NCI-H187 (cell line): ENCODE measurements at regions not wholly inside any gene's neighbourhood (a gene's known extent, or its start where the extent isn't known, plus 50 kb on each side); places are given as distances from the start of the nearest gene placed in this dataset.

Experiments used
- DNase-seq, 2 experiments: peaks; one replicate each; lab custom pipeline; 2025; lab: John Stamatoyannopoulos, UW

DNA sequence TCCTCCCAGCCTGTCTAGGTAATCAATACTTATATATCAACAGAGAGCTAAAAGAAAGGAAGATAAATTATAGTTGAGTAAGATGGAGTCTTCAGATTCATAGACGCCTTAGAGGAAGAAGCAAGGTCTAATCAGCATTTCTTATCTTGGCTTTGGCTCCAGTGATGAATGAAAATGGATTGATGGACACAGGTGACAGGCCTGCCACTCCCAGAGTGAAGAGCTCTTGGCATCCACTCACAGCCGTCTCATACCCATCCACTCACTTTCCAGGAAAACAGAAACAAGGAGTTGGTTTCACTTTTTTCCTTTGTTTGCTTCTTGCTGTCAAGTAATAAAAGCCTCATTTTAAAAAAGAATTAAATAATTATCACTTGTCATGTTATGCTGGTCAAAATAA, 168.2 kb downstream of the MFSD1 start:
- DNase-seq: peak; percentile 35 to 52

DNA sequence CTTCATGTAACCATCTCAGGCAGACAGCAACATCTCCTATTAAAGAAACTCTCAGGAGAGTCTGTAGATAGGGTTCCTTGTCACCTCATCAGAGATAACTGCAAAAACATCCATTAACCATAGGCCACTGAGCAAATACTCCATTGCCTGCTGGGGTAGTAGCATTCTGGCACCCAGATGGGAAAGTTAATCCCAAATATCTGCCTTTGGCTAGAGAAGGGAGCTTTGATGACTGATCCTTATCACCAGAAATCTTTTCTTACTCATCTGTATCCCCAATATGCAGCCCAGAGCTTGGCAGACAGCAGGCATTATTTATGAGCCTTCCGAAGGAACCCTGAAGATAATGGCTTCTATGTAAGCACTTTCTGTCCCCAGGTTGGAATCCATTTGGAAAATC, 173.1 kb downstream of the MFSD1 start:
- DNase-seq: no peak

DNA sequence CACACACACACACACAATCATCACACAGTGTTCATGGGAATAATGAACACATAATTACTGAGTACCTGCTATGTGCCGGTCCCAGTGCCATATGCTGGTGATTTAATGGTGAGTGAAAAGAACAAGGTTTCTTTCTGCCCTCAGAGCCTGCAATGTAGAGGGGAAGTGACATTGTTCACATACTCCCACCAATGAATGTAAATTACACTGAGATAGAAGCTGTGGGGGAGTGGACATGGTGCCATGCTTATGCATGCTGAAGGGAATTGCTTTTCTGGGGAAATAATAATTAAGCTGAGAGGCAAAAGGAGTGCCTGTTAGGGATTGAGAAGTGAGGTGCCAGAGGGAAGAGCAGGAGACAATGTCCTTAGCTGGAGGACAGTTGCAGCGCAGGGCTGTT, 175.1 kb downstream of the MFSD1 start:
- DNase-seq: no peak

DNA sequence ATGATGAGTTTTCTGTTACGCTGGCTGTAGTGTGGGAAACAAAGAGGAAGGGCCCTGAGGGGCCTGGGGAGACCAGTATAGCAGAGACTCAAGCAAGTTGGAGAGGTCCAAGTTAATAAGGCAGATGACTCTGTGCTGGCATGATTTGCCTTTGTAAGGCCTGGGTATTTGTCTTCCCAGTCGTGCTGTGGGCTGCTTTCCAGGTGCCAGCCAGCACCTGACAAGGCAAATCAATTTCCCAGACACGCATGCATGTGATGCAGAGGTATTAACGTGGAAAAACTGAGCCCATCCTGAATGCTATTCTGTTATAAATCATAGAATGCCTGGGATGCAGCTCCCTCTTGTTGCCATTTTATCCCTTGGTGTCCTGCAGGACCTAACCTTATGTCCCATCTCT, 175.6 kb downstream of the MFSD1 start:
- DNase-seq: no peak

DNA sequence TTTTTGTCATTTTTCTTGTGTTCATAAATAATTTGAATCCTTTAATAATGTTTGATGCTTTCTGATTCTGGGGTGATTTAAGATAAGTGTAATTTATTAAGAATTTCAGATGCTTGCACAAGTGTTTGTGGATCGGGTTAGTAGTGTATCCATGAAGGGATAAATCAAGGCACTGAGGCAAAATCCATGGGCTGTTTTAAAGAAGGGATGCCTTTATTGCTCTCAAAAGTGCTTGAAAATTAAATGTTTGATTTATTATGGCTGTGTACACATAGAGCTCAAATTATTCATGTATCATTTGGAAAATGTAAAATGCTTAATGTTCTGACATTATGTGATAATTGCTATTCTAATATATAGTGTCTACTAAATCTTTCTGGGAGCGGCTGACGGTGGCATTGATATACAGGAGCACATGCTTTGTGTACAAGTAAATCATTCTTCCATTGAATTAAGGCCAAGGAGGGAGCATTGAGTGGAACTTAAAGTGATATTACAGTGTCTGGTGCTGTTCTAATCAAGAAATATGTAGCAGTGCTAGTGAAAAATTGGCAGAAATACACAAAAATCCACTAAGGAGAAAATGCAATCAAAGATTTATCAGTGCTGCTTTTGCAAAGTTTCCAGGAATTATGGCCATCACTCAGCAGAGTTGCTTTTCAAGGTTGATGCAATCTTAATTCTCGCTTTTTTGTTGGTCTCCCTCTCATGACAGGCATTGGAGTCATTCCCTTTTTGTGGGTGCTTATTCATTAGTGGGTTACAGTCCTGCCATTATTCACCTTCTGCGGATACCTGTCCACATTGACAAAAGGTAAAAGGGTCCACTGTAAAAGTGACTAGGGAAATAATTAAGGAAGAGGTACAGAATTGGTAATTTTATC, 181.6 kb downstream of the MFSD1 start:
- no peak for DNase-seq

DNA sequence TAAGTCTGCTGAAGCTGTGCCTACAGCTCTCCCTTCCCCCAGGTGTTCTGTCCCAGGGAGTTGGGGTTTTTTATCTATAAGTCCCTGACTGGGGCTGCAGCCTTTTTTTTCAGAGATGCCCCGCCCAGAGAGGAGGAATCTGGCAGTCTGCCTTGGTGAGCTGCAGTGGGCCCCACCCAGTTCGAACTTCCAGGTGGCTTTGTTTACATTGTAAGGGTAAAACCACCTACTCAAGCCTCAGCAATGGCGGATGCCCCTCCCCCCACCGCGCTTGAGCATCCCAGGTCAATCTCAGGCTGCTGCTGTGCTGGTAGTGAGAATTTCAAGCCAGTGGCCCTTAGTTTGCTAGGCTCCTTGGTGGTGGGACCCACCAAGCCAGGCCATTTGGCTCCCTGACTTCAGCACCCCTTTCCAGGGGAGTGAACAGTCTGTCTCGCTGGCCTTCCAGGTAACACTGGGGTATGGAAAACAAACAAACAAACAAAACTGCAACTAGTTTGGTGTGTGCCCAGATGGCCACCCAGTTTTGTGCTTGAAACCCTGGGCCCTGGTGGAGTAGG, 189.4 kb downstream of the MFSD1 start:
- DNase-seq: peak; percentile 90 to 92

DNA sequence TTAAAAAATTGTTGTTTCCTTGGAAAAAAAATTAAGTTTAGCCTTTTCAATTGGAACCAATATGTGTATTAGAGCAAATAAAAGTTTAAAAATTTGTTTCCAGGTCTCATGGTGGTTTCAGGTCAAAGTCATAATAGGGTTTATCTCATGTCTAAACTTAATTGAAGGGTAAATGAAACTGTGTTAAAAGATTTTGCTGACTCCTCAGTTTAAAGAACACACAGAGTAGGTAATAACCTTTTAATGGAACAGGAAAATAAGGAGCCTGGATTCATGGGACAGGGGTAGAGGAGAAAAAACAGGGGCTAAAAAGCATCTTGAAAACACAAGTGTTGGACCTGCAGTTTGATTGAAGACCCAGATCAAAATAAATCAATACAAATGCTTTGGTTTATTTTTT, 190.6 kb downstream of the MFSD1 start:
- DNase-seq: no peak

DNA sequence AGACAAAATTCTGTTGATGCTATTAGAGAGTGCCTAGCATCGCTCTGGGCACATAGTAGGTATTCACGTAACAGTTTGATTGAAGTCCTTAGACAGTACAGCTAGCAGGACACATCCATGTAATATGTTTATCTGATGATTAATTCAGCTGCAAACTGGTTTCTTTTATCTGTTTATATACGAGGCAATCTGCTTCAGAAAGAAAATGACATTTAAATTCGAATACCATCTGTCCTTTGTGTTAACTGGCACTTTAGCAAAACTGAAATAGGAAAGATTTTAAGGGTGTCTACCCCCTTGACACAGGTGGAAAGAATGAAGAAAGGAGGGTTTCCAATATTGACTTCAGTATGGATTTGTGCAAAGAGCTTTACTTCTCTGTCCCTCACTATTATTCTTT, 192.5 kb downstream of the MFSD1 start:
- no peak for DNase-seq

DNA sequence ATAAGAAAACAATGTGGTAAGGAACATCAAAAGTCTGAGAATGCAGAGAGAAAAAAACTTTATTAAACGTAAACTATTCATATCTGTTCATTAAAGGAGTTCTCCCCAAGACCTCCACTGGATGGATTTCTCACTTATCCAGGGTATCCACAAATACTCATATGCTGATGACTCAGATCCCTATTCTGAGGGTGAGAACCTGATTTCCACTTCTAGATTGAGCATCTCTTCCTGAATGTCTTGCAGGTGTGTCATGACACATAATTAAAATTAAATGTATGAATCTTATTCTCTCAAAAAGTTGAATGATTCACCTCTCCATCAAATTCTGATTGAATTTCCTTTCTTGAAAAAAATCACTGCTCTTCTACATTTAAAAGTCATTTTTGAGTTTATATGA, 199.9 kb downstream of the MFSD1 start:
- no peak for DNase-seq

DNA sequence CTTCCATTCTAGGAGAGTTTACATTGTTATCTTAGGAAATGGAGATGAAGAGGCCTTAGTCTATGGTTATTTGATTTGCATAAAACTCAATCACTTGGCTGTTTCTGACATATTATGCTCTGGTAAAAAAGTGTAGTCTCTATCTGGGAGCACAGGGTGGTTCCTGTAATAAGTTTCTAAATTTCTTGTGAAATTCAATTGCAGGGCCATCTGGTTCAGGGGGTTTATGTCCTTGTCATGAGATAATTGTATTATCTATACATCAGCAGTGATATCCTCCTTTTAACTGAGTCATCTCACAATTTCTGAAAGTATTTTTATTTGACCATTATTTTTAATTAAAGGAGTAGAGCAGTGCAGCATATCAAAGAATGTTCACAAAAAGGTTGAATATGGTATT, 203.3 kb downstream of the MFSD1 start:
- no peak for DNase-seq

DNA sequence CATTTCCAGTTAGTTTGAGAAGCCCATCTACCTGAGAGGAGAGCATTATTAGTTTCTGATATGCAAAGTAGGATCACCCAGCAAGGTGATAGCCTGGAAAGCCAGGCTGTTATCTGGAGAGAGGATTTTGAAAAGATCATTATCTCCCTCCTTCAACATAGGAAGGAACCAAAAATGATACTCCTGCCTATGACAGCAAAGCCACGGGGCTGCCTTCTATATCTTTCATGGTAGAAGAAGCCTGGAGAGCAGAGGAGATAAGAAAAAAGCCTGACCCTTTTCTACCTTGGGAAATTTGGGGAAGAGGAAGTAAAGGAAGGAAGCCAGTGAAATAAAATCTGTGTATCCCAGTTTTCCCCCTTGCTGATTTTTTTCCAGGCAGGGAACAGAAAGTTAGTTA, 205.5 kb downstream of the MFSD1 start:
- DNase-seq: no peak

DNA sequence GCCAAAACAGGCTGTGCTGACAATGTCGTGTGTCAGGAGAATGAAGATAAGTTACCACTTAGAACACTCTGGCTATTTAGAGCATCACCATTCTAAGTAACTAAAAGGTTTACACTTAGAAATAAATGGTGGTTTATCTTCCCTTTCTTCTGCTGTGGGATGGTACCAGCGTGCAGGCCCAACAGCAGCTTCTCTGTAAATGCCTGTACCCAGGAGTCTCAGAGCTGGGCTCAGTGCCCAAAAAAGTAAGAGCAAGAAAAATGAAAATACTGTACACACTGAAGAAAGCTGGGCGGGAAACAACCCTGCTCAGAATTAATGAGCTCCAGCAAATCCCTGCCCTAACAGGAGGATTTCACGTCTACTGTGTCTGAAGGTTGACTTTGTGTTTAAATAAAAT, 206.5 kb downstream of the MFSD1 start:
- DNase-seq: no peak

DNA sequence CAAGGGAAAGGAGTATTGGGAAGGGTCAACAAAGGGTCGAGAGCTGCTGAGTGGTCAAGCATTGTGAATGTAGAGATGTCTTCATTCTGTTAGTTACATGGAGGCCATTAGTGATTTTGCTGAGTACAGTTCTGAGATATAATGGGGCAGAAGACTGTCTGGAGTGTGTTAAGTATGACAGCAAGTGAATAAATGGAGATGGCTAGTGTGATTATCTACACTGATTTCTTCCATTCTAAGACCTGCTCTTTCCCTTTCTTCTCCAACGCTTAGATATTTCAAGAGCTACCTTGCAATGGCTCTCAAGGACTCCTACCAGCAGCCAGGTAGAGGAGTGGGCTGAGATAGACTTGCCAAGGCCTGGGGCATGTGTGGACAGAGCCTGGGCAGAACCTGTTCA, 216.5 kb downstream of the MFSD1 start:
- no peak for DNase-seq

DNA sequence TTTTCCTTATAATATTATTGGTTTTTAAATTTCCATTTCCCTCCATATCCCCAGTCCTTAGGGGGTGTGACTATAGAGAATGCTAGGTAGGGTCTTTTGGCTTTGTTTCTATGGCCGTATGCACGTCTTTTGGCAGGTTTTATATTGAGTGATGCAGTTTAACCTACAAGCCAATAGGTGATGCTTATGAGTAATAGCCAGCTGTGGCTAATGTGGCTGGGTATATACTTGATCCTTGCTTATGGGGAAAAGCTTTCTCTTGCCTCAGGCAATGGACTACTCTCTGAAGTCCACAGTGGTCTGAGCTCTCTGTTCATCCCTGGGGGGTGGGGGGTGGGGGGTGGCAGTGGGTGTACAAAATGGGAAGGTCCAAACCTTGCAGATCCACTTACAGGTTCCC, 223.9 kb downstream of the MFSD1 start:
- DNase-seq: no peak

DNA sequence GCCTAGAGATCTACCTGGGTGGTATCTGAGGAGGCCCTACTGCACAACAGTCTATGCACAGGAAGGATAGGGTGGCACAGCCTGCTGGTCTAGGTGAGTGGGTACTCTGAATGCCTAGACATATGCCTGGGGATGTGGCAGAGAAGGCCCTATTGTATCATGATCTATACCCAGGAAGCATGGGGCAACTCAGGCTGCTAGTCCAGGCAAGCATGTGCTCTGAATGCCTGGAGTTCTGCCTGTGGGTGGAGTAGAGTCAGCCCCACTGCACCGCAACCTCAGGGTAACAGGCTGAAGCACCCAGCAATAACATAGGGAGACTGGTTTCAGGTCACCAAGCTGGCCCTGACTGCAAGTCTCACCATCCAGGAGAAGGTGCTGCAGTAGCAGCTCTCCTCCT, 224.7 kb downstream of the MFSD1 start:
- DNase-seq: no peak

DNA sequence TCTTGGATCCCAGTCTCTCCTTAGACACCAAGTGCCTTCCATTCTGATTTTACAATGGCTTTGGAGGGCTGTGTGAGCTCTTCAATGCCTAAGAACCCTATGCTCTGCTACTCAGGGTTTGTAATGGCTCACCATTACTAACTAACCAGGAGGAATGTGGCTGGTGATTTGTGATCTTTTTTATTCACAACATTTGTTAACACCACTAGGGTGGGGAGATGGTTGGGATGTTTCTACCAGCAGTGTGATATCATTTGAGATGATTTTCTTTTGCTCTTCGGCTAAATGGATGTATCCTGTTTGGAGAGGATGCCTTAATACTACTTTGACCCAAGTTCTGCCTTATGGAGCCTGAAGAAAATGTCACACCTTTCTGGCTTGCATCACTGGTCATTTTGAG, 226.9 kb downstream of the MFSD1 start:
- DNase-seq: no peak

DNA sequence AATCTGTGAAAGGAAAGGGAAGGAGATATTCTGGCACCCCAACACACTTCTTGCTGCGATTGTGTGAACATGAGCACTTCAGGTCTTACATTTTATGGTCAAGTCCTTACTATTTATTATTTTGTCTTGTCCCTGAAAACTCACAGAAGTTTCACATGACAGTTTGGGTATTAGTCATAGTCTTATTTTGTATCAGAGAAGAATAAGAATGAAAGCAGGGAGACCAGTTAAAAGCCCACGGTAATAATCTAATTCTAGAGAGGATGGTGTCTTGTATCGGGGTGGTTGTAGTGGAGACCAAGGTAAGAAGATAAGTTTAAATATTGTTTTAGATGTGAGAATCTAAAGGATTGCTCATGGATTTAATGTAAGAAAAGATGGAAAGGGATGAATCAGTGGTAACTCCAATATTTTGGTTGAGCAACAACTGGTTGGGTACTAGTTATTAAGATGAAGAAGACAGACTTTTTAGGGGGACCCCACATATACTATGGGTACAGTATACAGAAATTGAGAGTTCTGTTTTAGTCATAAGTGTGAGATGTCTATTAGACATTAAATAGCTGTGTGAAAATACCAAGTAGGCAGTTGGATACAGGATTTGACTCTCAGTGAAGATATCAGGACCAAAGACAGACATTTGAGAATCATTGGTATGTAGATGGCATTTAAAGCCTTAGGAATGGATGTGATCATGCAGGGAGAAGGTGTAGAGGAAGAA, 227.6 kb downstream of the MFSD1 start:
- DNase-seq: no peak

DNA sequence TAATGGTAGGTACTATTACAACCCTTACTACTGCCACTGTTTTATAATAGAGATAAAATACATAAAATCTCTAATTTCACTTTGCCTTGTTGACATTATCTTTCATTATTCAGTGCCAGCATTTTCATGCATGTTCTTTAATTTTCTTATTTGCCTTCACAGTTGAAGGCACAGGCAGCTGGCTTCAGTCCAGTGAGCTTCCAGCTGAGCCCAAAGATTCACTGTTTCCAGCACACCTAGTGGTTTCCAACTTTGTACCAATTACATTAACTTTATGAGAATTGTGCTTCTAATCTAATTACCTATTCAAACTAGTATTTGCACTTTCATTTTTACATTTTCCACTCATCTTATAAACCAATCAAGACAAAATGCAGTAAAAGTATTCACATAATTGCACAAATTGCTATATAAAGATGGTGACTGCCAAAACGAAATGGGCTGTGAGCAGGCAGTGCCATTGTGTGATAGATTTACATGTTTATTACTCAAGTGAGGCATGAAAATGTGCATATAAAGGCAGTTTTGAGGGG, 228.3 kb downstream of the MFSD1 start:
- peak in 1 of 2 experiments; percentile 3 for DNase-seq

DNA sequence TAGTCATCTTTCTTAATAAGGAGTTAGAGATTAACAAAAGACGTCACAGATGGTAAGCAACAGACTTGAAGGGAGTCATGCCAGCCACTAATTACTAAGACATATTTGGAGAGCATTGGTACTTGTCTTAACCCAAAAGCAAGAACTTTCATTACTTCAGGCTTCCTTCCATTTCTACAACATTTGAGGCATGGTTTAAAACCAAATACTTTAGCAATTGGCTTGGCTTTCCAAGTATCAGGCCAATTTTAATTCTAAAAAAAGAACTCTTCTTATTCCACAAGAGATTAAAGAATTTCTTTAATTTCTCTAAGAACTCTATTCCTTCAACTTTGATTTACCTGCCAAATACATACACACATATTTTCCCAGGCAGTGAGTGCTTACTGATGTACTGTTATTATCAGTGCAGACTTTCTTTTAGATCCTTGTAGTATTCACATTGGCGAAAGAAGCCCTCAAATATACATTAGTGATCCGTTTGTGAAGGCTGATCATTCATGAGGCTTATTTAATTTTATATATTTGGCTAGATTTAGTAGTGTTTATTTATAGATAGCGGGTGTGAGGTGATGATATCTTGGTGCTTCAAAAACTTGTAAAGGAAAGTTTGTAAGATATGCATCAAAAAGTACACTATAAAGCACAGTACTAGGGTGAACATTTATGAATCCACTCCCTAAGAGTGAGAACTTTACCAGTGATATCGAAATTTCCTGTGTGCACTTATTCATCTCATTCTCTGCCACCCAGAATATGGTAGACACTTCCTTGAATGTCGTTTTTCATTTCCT, 229.2 kb downstream of the MFSD1 start:
- no peak for DNase-seq

DNA sequence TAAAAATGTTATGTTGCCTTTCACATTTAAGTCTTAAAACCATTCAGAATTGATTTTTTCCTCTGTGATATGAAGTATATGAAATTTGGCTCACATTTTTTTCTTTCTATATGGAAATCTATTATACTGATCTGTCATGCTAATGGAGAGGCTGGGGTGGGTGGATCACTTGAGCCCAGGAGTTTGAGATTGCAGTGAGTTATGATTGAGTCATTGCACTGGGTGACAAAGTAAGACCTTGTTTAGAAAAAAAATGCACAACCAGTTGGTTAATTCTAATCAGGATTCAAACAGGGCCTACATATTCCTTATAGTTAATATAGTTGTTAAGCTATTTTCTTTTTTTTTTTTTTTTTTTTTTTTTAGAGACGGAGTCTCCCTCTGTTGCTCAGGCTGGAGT, 230.5 kb downstream of the MFSD1 start:
- no peak for DNase-seq

DNA sequence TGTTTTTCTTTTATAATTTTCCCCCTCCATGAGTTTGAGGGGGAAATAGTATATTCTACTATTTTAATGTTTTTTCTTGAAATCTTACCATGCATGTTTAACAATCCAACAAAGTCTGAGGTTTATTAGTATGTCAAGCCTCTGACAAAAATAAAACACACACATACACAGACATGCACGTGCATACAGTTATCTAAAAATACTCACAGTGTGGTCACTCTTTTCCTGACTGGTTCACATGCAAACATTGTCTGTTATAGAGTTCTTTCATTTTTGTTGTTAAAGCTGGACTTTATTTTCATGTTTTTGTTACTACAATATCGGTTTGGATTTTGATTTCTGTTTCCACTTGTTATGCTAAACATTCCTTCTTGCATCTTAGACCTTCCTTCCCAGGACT, 236.6 kb downstream of the MFSD1 start:
- no peak for DNase-seq

DNA sequence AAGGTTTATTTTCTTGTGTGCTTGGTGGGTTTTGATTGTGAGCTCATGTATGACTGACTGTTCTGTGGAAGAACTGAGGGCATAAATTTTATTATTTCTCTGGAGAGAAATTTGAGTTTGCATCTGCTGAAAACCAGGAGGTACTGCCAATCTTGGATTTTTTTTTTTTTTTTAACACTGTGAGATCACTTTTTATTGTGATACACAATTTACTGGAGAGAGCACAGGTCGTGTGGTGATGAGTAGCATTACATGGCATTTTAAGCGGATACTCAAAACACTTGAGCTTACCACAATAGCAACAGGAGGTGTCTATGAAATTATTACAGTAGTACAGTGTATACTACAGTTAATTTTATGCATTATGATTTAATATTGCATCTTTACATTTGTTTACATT, 237.4 kb downstream of the MFSD1 start:
- DNase-seq: no peak
